ENCODE measurements at regions not wholly inside any gene's neighbourhood (a gene's known extent, or its start where the extent isn't known, plus 50 kb on each side); places are given as distances from the start of the nearest gene placed in this dataset.
A peak's percentile ranks its signal among the peaks of the same experiment; 100 is the strongest.

DNA sequence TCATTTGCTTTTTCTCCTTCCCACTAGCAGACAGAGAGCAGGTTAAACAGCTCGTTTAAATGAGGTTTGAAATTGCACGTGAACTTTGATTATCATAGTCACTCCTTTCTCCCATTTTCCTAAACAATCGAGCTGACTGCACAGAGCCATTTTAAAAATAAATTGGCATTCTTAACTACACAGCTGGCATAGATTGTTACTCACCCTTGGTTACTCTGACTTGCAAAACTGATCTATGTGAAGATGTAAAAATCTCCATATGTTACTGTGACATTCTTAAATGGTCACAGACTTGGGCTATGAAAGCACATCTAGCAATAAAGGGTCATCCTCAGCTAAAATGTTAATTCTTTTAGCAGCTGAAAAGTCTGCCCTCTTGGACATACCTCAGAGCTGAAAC is 368.5 kb downstream of the DTWD2 start:
- no peak for FAIRE-seq
- TF ChIP-seq POLR2A (IDR thresholded peaks at IDR 0.05; ENCODE audit: low read depth, low read length) = no peak
- TF ChIP-seq POU2F2 (IDR thresholded peaks at IDR 0.05; ENCODE audit: low read depth, low read length) = no peak
- TF ChIP-seq TAF1 (IDR thresholded peaks at IDR 0.05; ENCODE audit: low read depth, low read length) = no peak
- no peak for TF ChIP-seq SPI1 (IDR thresholded peaks at IDR 0.05; ENCODE audit: low read depth, low read length)
- no peak for TF ChIP-seq POLR2AphosphoS5 (IDR thresholded peaks at IDR 0.05; ENCODE audit: low read depth, low read length)
- no peak for TF ChIP-seq PAX5 (IDR thresholded peaks at IDR 0.05; ENCODE audit: insufficient read depth, low read length, severe bottlenecking)
- DNase-seq (ENCODE audit: insufficient read length, low spot score) = no peak

DNA sequence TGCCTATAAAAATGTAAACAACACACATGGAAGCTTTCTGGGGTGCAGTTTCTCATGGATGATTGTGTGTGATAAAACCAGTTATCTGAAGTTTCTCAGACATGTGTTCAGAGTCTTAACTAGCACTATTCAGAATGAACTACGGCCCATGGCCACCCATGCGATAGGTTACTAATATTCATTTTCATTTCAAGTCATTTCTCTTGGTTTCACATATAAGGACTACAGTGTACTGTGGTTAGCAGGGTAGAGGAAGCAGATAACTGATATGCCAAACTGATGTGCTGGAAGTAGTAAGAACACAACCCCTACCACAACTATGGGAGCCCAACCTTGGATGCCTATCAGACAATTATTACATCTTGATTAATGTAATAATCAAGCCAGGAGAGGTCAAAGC is 372.1 kb downstream of the DTWD2 start:
- no peak for TF ChIP-seq TAF1 (IDR thresholded peaks at IDR 0.05; ENCODE audit: low read depth, low read length)
- no peak for TF ChIP-seq POU2F2 (IDR thresholded peaks at IDR 0.05; ENCODE audit: low read depth, low read length)
- no peak for TF ChIP-seq SPI1 (IDR thresholded peaks at IDR 0.05; ENCODE audit: low read depth, low read length)
- no peak for TF ChIP-seq POLR2A (IDR thresholded peaks at IDR 0.05; ENCODE audit: low read depth, low read length)
- FAIRE-seq (no peak), DNase-seq (ENCODE audit: insufficient read length, low spot score) (no peak)

DNA sequence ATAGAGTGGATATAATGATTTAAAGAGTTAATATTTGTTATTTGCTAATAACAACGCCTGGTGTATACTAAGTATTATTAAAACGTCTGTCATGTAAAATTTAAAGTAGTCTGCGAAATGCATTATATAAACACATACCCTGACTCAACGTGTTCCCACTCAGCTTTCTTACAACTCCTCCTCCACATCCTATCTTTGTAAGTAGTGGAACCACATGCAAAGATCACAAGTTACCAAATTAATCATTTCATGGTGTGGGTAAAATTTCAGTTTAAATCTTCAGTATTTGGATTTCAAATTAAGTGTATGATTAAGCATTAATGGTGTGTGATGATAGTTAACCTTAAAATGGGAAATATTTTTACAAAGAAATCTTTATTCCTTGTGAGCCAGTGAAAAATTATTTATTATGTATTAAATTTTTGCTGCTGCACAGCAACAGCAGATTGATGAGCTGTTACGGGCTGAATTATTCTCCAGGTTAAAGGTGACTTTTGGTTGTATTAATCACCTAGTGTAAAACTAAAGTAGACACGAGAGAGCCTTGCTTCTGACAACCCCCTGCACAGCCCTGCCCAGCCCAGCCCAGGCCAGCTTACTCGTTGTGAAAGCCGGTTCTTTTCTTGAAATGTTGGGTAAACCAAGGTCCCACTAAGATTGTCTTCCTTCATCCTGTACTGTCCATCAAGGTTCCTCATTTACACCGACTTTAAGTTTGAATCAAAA is 373.5 kb downstream of the DTWD2 start:
- TF ChIP-seq POLR2AphosphoS5 (IDR thresholded peaks at IDR 0.05; ENCODE audit: low read depth, low read length) (no peak), POU2F2 (IDR thresholded peaks at IDR 0.05; ENCODE audit: low read depth, low read length) (no peak), PAX5 (IDR thresholded peaks at IDR 0.05; ENCODE audit: insufficient read depth, low read length, severe bottlenecking) (no peak), SPI1 (IDR thresholded peaks at IDR 0.05; ENCODE audit: low read depth, low read length) (no peak), POLR2A (IDR thresholded peaks at IDR 0.05; ENCODE audit: low read depth, low read length) (no peak), TAF1 (IDR thresholded peaks at IDR 0.05; ENCODE audit: low read depth, low read length) (no peak)
- DNase-seq (ENCODE audit: insufficient read length, low spot score) (no peak), FAIRE-seq (no peak)

DNA sequence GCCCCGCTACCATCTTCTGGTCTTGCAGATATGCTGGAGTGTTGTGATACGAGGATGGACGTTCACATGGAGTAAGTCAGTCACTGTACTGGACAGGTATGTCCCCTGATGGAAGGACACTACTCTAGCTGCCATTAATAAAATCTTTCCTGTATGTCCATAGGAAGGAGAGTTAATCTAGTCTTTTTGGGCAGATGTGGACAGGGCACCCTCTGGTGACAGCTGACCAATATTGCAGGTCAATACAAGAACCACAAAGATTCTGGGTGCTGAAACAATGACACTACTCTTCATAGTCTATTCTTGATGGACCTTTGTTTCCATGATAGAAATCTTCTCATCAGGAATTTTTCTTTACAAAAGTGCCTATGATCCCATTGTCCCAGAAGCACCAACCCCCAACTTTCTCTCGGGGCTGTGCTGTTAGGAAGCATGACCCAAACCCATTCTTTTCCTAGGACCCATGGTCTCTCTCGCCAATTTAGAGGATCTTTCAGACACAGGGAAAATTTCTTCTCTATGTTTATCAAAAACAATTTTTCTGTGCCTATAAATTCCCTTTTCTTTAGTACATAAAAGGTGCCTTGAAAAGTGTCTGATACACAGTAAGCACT is 376.9 kb downstream of the DTWD2 start:
- no peak for FAIRE-seq
- TF ChIP-seq POU2F2 (IDR thresholded peaks at IDR 0.05; ENCODE audit: low read depth, low read length) (no peak), TAF1 (IDR thresholded peaks at IDR 0.05; ENCODE audit: low read depth, low read length) (no peak), SPI1 (IDR thresholded peaks at IDR 0.05; ENCODE audit: low read depth, low read length) (no peak), POLR2AphosphoS5 (IDR thresholded peaks at IDR 0.05; ENCODE audit: low read depth, low read length) (no peak), PAX5 (IDR thresholded peaks at IDR 0.05; ENCODE audit: insufficient read depth, low read length, severe bottlenecking) (no peak), POLR2A (IDR thresholded peaks at IDR 0.05; ENCODE audit: low read depth, low read length) (no peak)
- DNase-seq (ENCODE audit: insufficient read length, low spot score) = peak; percentile 4

DNA sequence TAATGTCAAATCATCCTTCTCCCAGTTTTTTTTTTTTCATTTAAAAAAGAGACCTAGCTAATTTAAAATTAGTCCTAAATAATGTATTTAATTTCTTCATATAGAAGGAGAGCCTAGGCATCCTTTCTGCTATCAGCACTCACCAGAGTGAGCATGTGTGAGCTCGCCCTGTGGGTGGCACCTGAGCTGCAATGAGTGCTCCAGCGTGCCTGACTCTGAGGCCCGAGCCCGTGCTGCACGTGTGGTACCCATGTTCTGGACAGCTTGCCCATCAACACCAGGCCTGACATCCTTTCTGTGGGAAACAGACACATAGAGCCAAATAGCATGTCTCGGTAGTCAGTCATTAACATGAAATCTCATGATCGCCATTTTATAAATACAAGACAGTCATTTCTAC is 381.4 kb downstream of the DTWD2 start:
- TF ChIP-seq PAX5 (IDR thresholded peaks at IDR 0.05; ENCODE audit: insufficient read depth, low read length, severe bottlenecking) = no peak
- TF ChIP-seq POLR2A (IDR thresholded peaks at IDR 0.05; ENCODE audit: low read depth, low read length) = no peak
- no peak for TF ChIP-seq POU2F2 (IDR thresholded peaks at IDR 0.05; ENCODE audit: low read depth, low read length)
- no peak for TF ChIP-seq POLR2AphosphoS5 (IDR thresholded peaks at IDR 0.05; ENCODE audit: low read depth, low read length)
- TF ChIP-seq SPI1 (IDR thresholded peaks at IDR 0.05; ENCODE audit: low read depth, low read length) = no peak
- no peak for TF ChIP-seq TAF1 (IDR thresholded peaks at IDR 0.05; ENCODE audit: low read depth, low read length)
- no peak for FAIRE-seq
- no peak for DNase-seq (ENCODE audit: insufficient read length, low spot score)

DNA sequence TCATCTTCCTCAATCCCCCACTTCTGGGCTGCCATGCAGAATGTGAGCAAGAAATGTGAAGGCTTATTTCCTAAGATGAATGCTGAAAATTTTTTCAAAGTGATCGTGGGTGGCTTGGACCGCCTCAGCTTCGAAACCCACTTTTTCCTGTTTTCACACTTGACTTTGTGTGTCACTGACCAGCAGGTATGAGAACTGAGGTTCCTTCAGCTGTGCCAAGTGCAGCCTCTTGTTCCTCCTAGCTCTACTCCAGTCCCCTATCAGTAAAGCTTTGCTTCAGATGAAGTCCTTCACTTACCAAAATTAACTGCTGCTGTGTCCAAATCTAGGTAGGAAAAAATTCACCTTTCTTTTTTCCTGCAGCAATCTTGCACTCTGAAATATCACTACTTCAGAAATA is 382.6 kb downstream of the DTWD2 start:
- no peak for FAIRE-seq
- DNase-seq (ENCODE audit: insufficient read length, low spot score) = no peak
- TF ChIP-seq TAF1 (IDR thresholded peaks at IDR 0.05; ENCODE audit: low read depth, low read length) = no peak
- TF ChIP-seq SPI1 (IDR thresholded peaks at IDR 0.05; ENCODE audit: low read depth, low read length) = no peak
- no peak for TF ChIP-seq PAX5 (IDR thresholded peaks at IDR 0.05; ENCODE audit: insufficient read depth, low read length, severe bottlenecking)

DNA sequence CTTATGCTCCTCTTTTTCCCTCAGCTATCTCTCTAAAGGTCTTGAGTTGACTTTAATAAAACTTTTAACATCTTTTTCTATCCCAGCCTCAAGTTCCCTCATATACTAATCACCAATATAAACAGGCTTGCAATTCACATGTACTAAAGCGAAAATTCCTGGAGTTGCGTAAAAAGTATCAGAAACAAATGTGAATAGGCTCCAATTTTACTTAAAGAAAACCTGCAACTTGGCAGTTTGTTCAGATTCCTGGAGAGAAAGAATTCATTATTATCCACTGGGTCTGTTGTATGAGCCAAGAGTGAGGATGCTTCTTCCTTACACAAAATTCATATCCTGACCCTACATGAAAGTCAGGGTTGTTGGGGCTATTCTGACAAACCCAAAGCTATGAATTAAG is 384.2 kb downstream of the DTWD2 start:
- FAIRE-seq (no peak), DNase-seq (ENCODE audit: insufficient read length, low spot score) (no peak)
- TF ChIP-seq POLR2AphosphoS5 (IDR thresholded peaks at IDR 0.05; ENCODE audit: low read depth, low read length) (no peak), SPI1 (IDR thresholded peaks at IDR 0.05; ENCODE audit: low read depth, low read length) (no peak), PAX5 (IDR thresholded peaks at IDR 0.05; ENCODE audit: insufficient read depth, low read length, severe bottlenecking) (no peak), POLR2A (IDR thresholded peaks at IDR 0.05; ENCODE audit: low read depth, low read length) (no peak), TAF1 (IDR thresholded peaks at IDR 0.05; ENCODE audit: low read depth, low read length) (no peak), POU2F2 (IDR thresholded peaks at IDR 0.05; ENCODE audit: low read depth, low read length) (no peak)

DNA sequence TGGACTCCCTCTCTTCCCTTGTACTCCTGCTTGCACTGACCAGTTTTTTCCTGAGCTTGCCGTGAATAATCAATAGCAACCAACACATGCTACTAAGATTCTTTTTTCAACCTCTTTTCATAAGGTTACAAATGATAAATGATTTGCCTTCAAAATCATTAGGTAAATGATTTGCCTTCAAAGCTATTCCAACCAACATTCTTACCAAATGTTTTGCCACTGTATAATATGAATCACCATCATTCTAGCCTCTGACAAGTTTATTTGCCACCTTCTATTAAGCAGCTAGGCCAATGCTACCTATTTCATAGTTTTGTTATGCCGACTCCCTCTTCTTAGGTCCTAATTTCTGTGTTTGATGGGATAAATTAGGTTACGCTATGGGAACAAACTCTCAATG is 385.1 kb downstream of the DTWD2 start:
- no peak for DNase-seq (ENCODE audit: insufficient read length, low spot score)
- TF ChIP-seq PAX5 (IDR thresholded peaks at IDR 0.05; ENCODE audit: insufficient read depth, low read length, severe bottlenecking) (no peak), POLR2AphosphoS5 (IDR thresholded peaks at IDR 0.05; ENCODE audit: low read depth, low read length) (no peak), TAF1 (IDR thresholded peaks at IDR 0.05; ENCODE audit: low read depth, low read length) (no peak), POU2F2 (IDR thresholded peaks at IDR 0.05; ENCODE audit: low read depth, low read length) (no peak), SPI1 (IDR thresholded peaks at IDR 0.05; ENCODE audit: low read depth, low read length) (no peak), POLR2A (IDR thresholded peaks at IDR 0.05; ENCODE audit: low read depth, low read length) (no peak)
- no peak for FAIRE-seq

DNA sequence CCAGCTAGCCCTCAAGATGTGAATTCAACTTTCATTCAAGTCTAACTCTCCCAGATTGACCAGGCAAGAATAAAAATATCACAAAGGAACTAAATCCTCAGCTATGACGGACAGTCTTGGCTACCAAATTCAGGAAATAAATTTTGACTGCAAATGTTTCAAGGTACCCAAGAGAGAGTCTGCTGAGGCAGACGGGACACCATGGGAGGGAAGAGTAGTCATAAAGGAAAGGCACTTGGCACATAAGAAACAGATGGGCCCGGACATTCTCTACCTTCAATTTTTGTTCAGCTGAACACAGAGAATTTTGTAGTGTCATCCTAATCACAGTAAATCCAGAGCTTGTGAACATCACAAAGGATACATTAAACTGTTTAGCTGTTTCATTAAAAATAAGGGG is 390.0 kb downstream of the DTWD2 start:
- no peak for TF ChIP-seq POLR2AphosphoS5 (IDR thresholded peaks at IDR 0.05; ENCODE audit: low read depth, low read length)
- TF ChIP-seq TAF1 (IDR thresholded peaks at IDR 0.05; ENCODE audit: low read depth, low read length) = no peak
- no peak for TF ChIP-seq POLR2A (IDR thresholded peaks at IDR 0.05; ENCODE audit: low read depth, low read length)
- no peak for TF ChIP-seq SPI1 (IDR thresholded peaks at IDR 0.05; ENCODE audit: low read depth, low read length)
- TF ChIP-seq PAX5 (IDR thresholded peaks at IDR 0.05; ENCODE audit: insufficient read depth, low read length, severe bottlenecking) = no peak
- TF ChIP-seq POU2F2 (IDR thresholded peaks at IDR 0.05; ENCODE audit: low read depth, low read length) = no peak
- DNase-seq (ENCODE audit: insufficient read length, low spot score) = no peak
- FAIRE-seq = no peak

DNA sequence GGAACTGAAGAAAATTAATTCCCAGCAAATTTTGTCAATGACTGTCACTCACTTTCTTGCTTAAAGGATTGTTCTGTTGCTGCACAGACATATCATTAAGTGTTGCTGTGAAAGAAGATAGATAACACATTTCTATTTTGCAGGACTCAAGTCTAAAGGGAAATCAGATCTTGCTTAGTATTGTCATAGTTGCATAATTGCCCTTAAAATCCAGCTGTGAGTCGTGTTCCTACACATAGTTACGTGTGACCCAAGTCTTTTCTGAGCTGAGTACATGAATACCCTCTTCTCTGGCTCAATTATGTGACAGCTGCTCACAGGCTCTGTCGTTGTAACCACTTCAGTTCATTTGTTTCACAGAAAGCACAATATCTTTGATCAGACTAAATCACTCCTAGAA is 390.8 kb downstream of the DTWD2 start:
- TF ChIP-seq POLR2A (IDR thresholded peaks at IDR 0.05; ENCODE audit: low read depth, low read length) (no peak), POU2F2 (IDR thresholded peaks at IDR 0.05; ENCODE audit: low read depth, low read length) (no peak), SPI1 (IDR thresholded peaks at IDR 0.05; ENCODE audit: low read depth, low read length) (no peak), PAX5 (IDR thresholded peaks at IDR 0.05; ENCODE audit: insufficient read depth, low read length, severe bottlenecking) (no peak), TAF1 (IDR thresholded peaks at IDR 0.05; ENCODE audit: low read depth, low read length) (no peak), POLR2AphosphoS5 (IDR thresholded peaks at IDR 0.05; ENCODE audit: low read depth, low read length) (no peak)
- DNase-seq (ENCODE audit: insufficient read length, low spot score) (no peak), FAIRE-seq (no peak)
